ENCODE measurements at regions not wholly inside any gene's neighbourhood (a gene's known extent, or its start where the extent isn't known, plus 50 kb on each side); places are given as distances from the start of the nearest gene placed in this dataset.
"Not testable (repeated sequence)": the region's sequence is repeated elsewhere in the genome, so short reads cannot be mapped to it uniquely, and the experiment has no call there.

DNA sequence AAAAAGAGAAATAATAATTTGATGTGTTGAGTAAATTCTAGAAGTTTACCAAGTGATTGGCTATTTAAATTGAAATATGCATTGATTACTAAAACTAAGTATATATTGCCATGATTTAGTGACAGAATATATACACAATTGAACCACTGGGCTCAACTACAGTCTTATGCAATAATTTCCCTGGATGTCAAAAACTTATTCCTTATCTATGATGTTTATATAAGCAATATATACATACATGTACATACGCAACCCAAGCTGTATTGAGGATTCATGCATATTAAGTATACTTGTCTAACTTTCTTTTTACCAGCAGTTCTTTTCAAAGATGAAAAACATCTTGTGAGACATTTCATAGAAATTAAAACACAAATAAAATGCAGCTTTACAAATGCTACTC is 165.8 kb downstream of the ZIC4 start:
- H2AFZ ChIP-seq (ENCODE audit: low read depth, low read length): no peak overlapping the region
- no peak overlapping the region for H3K4me2 ChIP-seq (ENCODE audit: insufficient read depth, low read length)
- H3K27ac ChIP-seq (ENCODE audit: low read length): no peak overlapping the region
- H3K4me3 ChIP-seq (ENCODE audit: low read depth in 1 of 2, low read length in 2 of 2): no peak overlapping the region
- H3K9ac ChIP-seq (ENCODE audit: low read depth, low read length): no peak overlapping the region
- DNase-seq (no peak), ATAC-seq (ENCODE audit: insufficient read depth, low read depth) (no peak)
- H3K4me1 ChIP-seq (ENCODE audit: insufficient read depth, low read length): no peaks in the 10 kb centered on the region
- H3K36me3 ChIP-seq (ENCODE audit: insufficient read depth, low read length): no peaks in the 10 kb centered on the region
- TF ChIP-seq EZH2 (IDR thresholded peaks at IDR 0.05; ENCODE audit: borderline replicate concordance, low read depth, low read length, severe bottlenecking): no peak
- TF ChIP-seq, protein P1, sequence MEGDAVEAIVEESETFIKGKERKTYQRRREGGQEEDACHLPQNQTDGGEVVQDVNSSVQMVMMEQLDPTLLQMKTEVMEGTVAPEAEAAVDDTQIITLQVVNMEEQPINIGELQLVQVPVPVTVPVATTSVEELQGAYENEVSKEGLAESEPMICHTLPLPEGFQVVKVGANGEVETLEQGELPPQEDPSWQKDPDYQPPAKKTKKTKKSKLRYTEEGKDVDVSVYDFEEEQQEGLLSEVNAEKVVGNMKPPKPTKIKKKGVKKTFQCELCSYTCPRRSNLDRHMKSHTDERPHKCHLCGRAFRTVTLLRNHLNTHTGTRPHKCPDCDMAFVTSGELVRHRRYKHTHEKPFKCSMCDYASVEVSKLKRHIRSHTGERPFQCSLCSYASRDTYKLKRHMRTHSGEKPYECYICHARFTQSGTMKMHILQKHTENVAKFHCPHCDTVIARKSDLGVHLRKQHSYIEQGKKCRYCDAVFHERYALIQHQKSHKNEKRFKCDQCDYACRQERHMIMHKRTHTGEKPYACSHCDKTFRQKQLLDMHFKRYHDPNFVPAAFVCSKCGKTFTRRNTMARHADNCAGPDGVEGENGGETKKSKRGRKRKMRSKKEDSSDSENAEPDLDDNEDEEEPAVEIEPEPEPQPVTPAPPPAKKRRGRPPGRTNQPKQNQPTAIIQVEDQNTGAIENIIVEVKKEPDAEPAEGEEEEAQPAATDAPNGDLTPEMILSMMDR (IDR thresholded peaks at IDR 0.05; ENCODE audit: borderline replicate concordance, extremely low read depth, low read length, poor library complexity, severe bottlenecking): no peak
- no peaks in the 10 kb centered on the region for H3K27me3 ChIP-seq (ENCODE audit: insufficient read depth, low read length, poor library complexity)
- no peaks in the 10 kb centered on the region for H3K79me2 ChIP-seq (ENCODE audit: insufficient read depth, low read length)
- no peaks in the 10 kb centered on the region for H4K20me1 ChIP-seq (ENCODE audit: insufficient read depth, low read length)
- H3K9me3 ChIP-seq (ENCODE audit: insufficient read depth, low read length, severe bottlenecking): no peaks in the 10 kb centered on the region

DNA sequence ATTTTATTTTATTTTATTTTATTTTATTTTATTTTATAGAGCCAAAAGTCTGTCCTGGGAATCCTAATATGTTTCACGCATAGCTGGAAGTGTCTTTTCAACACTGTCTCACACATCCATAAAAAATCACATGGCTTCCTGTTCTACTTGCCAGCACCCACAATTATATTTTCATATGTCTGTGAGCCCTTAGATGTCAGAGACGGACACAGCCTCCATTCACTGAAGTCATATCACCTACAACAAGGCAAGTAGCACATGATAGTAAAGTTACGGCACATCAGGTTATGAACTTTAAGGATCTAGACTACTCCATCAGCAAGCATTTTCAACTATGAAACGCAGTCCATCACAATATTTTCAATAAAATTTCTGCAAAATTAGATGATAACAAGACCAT is 168.4 kb downstream of the ZIC4 start:
- no peaks in the 10 kb centered on the region for H3K27me3 ChIP-seq (ENCODE audit: insufficient read depth, low read length, poor library complexity)
- H3K27ac ChIP-seq (ENCODE audit: low read length): no peak overlapping the region
- no peaks in the 10 kb centered on the region for H3K36me3 ChIP-seq (ENCODE audit: insufficient read depth, low read length)
- DNase-seq (no peak), ATAC-seq (ENCODE audit: insufficient read depth, low read depth) (no peak)
- TF ChIP-seq, protein P1 (IDR thresholded peaks at IDR 0.05; ENCODE audit: borderline replicate concordance, extremely low read depth, low read length, poor library complexity, severe bottlenecking): no peak
- TF ChIP-seq EZH2 (IDR thresholded peaks at IDR 0.05; ENCODE audit: borderline replicate concordance, low read depth, low read length, severe bottlenecking): no peak
- no peak overlapping the region for H2AFZ ChIP-seq (ENCODE audit: low read depth, low read length)
- no peaks in the 10 kb centered on the region for H3K9me3 ChIP-seq (ENCODE audit: insufficient read depth, low read length, severe bottlenecking)
- H3K79me2 ChIP-seq (ENCODE audit: insufficient read depth, low read length): no peaks in the 10 kb centered on the region
- H4K20me1 ChIP-seq (ENCODE audit: insufficient read depth, low read length): no peaks in the 10 kb centered on the region
- H3K4me3 ChIP-seq (ENCODE audit: low read depth in 1 of 2, low read length in 2 of 2): no peak overlapping the region
- no peak overlapping the region for H3K9ac ChIP-seq (ENCODE audit: low read depth, low read length)
- H3K4me1 ChIP-seq (ENCODE audit: insufficient read depth, low read length): no peaks in the 10 kb centered on the region
- no peak overlapping the region for H3K4me2 ChIP-seq (ENCODE audit: insufficient read depth, low read length)

DNA sequence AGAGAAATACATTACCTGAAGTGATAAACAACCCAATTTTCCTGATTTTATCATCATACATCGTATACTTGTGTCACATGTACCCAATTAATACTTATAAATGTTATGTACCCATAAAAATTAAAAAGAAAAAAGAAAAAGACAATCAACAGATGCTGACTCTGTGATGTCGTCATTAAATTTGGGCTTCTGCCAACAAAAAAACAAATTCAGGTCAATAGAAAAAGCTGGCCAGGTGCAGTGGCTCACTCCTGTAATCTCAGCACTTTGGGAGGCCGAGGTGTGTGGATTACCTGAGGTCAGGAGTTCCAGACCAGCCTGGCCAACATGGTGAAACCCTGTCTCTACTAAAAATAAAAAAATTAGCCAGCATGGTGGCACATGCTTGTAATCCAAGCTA is 174.4 kb downstream of the ZIC4 start:
- not testable (repeated sequence) for H3K9ac ChIP-seq (ENCODE audit: low read depth, low read length); H3K4me3 ChIP-seq (ENCODE audit: low read depth in 1 of 2, low read length in 2 of 2); H3K27me3 ChIP-seq (ENCODE audit: insufficient read depth, low read length, poor library complexity); H3K4me2 ChIP-seq (ENCODE audit: insufficient read depth, low read length); DNase-seq; ATAC-seq (ENCODE audit: insufficient read depth, low read depth); H3K9me3 ChIP-seq (ENCODE audit: insufficient read depth, low read length, severe bottlenecking); H3K79me2 ChIP-seq (ENCODE audit: insufficient read depth, low read length); H3K4me1 ChIP-seq (ENCODE audit: insufficient read depth, low read length); H3K36me3 ChIP-seq (ENCODE audit: insufficient read depth, low read length); H3K27ac ChIP-seq (ENCODE audit: low read length); H4K20me1 ChIP-seq (ENCODE audit: insufficient read depth, low read length); H2AFZ ChIP-seq (ENCODE audit: low read depth, low read length)

DNA sequence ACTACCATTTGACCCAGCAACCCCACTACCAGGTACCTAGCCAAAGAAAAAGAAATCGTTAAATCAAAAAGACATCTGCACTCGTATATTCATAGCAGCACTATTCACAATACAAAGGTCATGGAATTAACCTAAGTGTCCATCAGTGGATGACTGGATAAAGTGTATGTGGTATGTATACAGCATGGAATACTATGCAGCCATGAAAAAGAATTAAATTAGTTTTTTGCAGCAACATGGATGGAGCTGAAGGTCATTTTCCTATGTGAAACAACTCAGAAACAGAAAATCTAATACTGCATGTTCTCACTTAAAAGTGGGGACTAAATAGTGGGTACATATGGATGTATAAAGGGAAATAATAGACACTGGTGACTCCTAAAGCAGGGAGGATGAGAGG is 175.2 kb downstream of the ZIC4 start:
- H3K4me1 ChIP-seq (ENCODE audit: insufficient read depth, low read length): no peaks in the 10 kb centered on the region
- no peaks in the 10 kb centered on the region for H3K79me2 ChIP-seq (ENCODE audit: insufficient read depth, low read length)
- TF ChIP-seq, protein P1 (IDR thresholded peaks at IDR 0.05; ENCODE audit: borderline replicate concordance, extremely low read depth, low read length, poor library complexity, severe bottlenecking): no peak
- no peak for TF ChIP-seq EZH2 (IDR thresholded peaks at IDR 0.05; ENCODE audit: borderline replicate concordance, low read depth, low read length, severe bottlenecking)
- no peak overlapping the region for H2AFZ ChIP-seq (ENCODE audit: low read depth, low read length)
- no peak for ATAC-seq (ENCODE audit: insufficient read depth, low read depth)
- no peak overlapping the region for H3K27ac ChIP-seq (ENCODE audit: low read length)
- H4K20me1 ChIP-seq (ENCODE audit: insufficient read depth, low read length): no peaks in the 10 kb centered on the region
- H3K36me3 ChIP-seq (ENCODE audit: insufficient read depth, low read length): no peaks in the 10 kb centered on the region
- no peak overlapping the region for H3K4me3 ChIP-seq (ENCODE audit: low read depth in 1 of 2, low read length in 2 of 2)
- H3K27me3 ChIP-seq (ENCODE audit: insufficient read depth, low read length, poor library complexity): no peaks in the 10 kb centered on the region
- no peaks in the 10 kb centered on the region for H3K9me3 ChIP-seq (ENCODE audit: insufficient read depth, low read length, severe bottlenecking)
- no peak for DNase-seq
- H3K9ac ChIP-seq (ENCODE audit: low read depth, low read length): no peak overlapping the region
- no peak overlapping the region for H3K4me2 ChIP-seq (ENCODE audit: insufficient read depth, low read length)
